GDM1 (cell line): ENCODE measurements at regions not wholly inside any gene's neighbourhood (a gene's known extent, or its start where the extent isn't known, plus 50 kb on each side); places are given as distances from the start of the nearest gene placed in this dataset.
"Not testable (repeated sequence)": the region's sequence is repeated elsewhere in the genome, so short reads cannot be mapped to it uniquely, and the experiment has no call there.

Experiments
- DNase-seq: peaks from one replicate; lab custom pipeline; 2025; lab: John Stamatoyannopoulos, UW

DNA sequence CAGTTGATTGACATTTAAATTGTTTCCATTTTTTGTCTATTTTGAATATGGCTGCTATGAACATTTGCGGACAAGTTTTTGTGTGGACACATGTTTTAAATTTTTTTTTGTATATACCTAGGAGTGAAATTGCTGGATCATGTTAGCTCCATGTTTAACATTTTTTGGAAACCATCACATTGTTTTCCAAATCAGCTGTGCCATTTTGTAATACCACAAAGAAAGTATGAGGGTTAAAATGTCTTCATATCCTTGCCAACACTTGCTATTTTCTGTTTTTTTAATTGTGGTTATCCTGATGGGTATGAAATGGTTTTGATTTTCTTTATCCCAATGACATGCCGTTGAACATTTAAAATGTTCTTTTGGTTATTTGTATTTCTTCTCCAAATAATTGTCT lies 52.1 kb downstream of the CARTPT start:
- DNase-seq = no peak

DNA sequence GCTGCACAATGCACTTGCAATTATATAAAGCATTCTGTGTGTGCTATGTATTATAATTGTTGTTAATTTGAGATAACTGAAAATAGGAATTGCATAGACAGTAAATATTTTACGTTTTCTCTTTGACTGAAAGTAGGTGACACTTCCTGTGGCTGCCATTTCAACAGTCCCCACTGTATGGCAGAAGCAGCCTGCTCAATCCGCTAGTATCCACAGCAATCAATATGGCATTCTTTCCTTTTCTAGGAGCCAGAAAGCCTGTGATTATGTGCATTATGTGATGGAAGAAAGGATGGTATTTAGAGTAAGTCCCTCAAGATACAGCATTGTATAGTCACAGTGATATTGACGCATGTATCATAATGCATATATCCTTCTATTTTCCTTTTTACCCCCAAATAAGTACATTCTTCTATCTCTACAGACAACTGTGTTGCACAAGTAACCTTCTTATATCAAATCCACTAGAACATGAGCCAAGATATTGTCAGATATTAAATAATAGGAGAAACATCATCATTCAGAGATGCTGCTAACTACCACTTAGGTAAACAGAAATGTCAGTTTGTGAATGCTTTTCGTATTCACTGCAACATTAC lies 59.7 kb downstream of the CARTPT start:
- no peak for DNase-seq

- no peak for DNase-seq
Observed at GRCh38 chr5:71780597-71780996, 61.5 kb downstream of the CARTPT start.

GRCh38 chr5:71782393-71782770 lies 63.3 kb downstream of the CARTPT start:
- DNase-seq = no peak

DNA sequence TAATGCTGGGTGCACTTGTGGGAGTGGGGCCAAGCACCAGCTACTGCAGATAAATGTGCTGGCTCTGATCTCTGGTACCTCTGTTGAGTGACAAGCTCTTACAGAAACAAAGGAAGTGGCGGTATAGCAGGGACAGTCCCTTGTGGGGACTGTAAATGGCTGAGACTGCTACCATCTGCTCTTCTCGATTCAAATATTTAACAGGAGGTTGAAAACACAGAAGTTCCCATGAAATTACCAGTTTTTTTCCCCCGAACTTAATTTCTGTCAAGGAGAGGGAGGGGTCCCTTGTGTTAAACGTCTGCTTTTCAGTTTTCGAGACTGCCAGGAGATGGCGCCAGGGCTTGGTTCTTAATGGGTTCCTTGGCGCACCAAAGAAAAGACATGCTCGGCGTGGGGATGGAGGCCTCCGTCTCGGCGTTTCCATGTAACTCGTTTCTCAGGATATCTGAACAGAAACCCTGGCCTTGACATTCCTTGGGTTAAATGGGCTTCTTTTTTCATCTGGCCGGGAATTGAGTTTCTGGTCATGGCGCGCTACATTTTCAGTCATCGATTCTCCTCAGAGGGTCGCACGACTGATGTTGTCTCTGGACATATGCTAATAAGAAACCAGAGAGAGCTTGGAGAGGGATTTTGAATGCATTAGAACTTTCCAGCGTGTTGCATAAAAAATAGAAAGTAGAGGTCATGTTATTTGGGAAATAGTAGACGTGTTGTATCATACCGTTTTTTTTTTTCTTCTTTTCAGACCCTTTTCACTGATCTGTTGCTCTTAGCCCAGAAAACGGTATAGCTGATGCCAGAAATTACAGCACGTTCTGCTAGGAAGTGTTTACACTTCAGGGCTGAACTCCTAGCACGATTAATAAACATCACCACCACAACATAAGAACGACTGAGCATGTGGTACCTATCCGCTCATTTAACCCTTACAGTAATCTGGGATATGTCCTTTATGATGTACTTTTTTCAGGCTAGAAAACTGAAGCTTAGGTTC lies 64.0 kb downstream of the CARTPT start:
- no peak for DNase-seq

DNA sequence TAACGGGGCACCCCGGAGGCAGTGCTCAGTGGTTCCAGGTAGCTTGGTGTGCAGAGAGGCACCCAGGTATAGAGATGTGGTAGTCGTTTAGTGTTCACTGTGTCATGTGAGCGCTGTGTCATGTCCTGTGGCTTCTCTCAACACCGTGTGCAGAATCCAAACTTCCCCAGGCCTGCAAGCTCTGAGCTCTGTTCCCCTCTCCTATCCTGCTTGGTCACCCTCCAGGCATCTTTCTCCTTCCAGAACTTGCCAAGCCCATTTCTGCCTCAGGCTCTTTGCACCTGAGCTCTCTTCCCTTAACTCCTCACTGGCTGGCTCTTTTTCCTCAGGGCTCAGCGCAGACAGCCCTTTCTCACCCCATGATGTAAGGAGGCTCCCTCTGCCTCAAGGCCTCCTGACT lies 64.8 kb downstream of the CARTPT start:
- DNase-seq = no peak

DNA sequence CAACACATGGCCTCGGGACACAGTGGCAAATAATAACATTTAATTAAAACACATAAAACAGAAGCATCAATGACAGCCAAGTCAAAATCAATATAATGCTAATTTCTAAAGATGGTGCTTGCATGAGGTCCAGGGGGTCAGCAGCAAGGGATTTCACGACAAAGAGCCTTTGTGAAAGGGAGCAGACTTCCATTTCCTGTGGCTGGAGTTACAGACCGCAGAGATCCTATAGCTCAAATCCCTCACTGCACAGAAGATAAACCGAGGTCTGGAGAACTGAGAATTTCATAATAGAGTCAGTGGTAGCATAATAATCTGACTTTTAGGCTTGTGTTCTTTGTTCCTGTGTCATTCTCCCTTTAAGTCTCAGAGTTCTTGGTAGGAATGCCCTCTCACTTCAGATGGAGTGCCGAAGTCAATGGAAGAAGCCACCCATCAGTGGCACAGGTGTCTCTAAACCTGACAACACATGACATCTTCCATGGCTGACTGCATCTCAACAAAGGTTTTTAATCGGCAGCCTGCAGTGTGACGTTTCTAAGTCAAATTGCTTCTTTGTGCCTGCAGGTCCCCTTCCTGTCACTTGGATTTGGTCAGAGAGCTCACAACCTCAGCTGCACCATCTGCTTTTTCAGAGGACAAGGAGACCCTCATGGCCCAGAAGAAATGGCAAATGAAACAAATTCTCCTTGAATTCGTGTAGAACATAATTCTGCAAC lies 67.4 kb downstream of the CARTPT start:
- DNase-seq = no peak

GRCh38 chr5:71788794-71789193 lies 69.7 kb downstream of the CARTPT start:
- DNase-seq = no peak

DNA sequence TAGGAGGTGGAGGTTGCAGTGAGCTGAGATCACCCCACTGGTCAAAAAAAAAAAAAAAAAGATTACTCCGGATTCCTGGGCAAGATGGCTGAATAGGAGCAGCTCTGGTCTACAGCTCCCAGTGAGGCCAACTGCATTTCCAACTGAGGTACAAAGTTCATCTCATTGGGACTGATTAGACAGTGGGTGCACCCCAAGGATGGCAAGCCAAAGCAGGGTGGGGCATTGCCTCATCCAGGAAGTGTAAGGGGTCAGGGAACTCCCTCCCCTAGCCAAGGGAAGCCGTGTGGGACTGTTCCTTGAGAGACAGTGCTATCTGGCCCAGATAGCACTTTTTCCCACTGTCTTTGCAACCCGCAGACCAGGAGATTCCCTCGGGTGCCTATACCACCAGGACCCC lies 70.7 kb downstream of the CARTPT start:
- no peak for DNase-seq

DNA sequence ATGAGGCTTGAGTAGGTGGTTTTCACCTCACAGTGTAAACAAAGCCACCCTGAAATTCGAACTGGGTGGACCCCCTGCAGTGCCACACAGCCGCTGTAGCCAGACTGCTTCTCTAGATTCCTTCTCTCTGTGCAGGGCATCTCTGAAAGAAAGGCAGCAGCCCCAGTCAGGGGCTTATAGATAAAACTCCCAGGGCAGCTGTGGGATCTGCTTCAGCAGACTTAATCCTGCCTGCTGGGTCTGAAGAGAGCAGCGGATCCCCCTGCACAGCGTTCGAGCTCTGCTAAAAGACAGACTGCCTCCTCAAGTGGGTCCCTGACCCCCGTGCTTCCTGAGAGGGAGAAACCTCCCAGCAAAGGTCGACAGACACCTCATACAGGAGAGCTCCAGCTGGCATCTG lies 71.4 kb downstream of the CARTPT start:
- no peak for DNase-seq

DNA sequence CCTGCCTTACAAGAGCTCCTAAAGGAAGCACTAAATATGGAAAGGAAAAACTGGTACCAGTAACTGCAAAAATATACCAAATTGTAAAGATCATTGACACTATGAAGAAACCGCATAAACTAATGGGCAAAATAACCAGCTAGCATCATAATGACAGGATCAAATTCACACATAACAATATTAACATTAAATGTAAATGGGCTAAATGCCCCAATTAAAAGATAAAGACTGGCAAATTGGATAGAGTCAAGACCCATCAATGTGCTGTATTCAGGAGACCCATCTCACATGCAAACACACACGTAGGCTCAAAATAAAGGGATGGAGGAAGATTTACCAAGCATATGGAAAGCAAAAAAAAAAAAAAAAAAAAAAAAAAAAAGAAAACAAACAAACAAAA lies 73.0 kb downstream of the CARTPT start:
- not testable (repeated sequence) for DNase-seq

DNA sequence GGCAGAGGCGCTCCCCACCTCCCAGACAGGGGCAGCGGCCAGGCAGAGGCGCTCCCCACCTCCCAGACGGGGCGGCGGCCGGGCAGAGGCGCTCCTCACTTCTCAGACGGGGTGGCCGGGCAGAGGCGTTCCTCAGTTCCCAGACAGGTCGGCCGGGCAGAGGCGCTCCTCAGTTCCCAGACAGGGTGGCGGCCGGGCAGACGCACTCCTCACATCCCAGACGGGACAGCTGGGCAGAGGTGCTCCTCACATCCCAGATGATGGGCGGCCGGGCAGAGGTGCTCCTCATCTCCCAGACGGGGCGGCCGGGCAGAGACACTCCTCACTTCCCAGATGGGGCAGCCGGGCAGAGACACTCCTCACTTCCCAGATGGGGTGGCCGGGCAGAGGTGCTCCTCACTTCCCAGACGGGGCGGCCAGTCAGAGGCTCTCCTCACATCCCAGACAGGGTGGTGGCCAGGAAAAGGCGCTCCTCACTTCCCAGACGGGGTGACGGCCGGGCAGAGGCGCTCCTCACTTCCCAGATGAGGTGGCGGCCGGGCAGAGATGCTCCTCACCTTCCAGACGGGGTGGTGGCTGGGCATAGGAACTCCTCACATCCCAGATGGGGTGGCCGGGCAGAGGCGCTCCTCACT lies 75.1 kb downstream of the CARTPT start:
- DNase-seq = no peak

DNA sequence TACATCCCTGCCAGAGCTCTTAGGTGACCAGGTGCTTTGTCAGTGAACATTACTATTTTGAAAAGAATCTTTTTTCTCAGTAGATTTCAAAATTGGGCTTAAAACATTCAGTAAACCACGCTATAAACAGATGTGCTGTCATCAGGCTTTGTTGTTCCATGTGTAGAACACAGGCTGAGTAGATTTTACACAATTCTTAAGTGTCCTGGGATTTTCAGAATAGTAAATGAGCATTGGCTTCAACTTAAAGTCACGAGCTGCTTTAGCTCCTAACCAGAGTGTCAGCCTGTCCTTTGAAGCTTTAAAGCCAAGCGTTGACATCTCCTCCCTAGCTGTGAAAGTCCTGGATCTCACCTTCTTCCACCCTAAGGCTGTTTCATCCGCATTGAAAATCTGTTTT lies 83.6 kb downstream of the CARTPT start:
- DNase-seq = no peak

DNA sequence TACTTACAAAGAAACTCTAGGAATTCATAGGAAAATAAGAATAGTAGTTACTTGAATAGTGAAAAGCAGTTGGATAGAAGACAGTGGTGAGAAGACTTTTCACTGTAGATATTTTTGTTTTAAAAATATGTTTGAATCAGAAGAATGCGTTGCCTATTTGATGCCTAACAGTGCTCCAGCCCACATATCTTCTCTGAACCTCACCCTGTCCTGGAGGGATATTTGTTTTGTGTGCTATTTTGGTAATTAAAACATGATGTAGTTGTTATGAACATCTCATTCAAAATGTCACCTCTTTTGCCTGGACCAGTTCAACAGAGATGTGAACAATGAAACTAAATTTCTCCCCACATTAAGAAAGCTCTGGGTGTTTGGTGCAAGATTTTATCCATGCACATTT lies 87.6 kb downstream of the CARTPT start:
- DNase-seq = no peak

GRCh38 chr5:71807909-71808308 lies 88.8 kb downstream of the CARTPT start:
- DNase-seq = no peak

DNA sequence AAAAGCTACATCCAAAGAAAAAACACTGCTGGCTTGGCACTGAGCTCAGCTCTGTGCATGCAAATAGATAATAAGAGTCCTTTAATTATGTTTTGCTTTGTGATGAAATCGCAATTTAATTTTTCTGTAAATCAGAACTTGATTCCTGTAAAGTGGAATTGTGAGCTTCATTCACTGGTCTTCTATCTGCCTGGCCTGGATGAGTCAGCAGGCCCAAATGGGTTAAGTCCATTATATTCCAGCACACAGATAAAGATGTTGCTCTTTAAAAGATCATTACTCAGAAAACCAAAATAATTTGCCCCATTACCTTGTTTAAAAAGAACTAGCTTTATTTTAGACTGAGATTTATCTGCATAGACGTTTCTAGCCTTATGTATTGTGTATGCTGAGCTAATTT lies 90.4 kb downstream of the CARTPT start:
- no peak for DNase-seq

DNA sequence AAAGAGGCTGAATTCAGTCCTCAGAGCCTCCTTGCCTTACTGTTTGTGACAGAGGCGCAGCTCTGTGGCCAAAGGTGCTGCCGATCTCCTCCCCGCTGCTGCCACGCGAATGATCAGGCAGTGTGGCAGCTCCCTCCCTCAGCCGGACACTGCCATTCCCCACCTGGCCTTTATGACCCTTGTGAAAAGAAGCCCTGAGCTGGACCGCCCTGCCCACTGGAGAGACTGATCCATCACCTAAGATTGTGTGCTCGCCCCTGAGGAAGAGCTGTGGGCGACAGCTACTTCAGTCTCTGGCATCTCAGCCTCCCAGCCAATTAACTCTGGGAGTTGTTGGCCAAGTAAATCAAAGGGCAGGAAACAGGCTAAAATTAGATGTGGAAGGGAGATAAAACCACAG lies 90.9 kb downstream of the CARTPT start:
- DNase-seq = no peak

- DNase-seq = no peak
Observed at GRCh38 chr5:71810471-71811195, 91.6 kb downstream of the CARTPT start.

GRCh38 chr5:71811779-71812178 lies 92.7 kb downstream of the CARTPT start:
- DNase-seq = no peak

- DNase-seq = no peak
Observed at GRCh38 chr5:71816307-71816706, 97.2 kb downstream of the CARTPT start.

DNA sequence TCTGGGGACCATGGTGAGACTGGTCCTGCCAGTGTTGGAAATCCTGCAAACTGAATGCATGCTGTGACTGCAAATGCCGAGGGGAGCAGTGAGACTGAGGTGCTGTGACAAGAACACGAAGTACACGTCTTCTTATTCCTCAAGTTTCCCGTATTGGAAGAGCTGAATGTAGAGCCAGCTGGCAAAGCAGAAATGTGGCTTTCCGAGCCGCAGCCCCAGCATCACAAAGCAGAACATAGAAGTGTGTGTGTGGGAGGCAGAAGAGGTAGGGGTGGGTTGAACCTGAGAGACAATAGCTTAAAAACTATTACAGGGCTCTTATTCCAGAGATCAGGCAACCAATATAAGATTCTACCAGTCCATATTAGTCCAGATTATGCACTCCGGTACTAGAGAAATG lies 98.8 kb downstream of the CARTPT start:
- no peak for DNase-seq

GRCh38 chr5:71821029-71821428 lies 102.0 kb downstream of the CARTPT start:
- no peak for DNase-seq
